ENCODE measurements at regions not wholly inside any gene's neighbourhood (a gene's known extent, or its start where the extent isn't known, plus 50 kb on each side); places are given as distances from the start of the nearest gene placed in this dataset.

DNA sequence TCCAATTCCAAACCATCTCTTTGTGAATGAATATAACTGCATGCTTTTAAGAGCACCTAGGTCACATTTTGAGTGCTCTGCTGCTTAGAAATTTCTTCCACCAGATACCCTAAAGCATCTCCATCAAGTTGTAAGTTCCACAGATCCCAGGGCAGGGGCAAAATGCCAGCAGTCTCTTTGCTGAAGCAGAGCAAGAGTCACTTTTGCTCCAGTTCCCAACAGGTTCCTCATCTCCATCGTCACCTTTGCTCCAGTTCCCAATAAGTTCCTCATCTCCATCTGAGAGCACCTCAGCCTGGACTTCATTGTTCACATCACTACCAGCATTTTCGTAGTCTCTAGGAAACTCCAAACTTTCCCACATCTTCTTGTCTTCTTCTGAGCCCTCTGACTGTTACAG is 116.7 kb upstream of the ALKAL2 start:
- TF ChIP-seq, protein P1, sequence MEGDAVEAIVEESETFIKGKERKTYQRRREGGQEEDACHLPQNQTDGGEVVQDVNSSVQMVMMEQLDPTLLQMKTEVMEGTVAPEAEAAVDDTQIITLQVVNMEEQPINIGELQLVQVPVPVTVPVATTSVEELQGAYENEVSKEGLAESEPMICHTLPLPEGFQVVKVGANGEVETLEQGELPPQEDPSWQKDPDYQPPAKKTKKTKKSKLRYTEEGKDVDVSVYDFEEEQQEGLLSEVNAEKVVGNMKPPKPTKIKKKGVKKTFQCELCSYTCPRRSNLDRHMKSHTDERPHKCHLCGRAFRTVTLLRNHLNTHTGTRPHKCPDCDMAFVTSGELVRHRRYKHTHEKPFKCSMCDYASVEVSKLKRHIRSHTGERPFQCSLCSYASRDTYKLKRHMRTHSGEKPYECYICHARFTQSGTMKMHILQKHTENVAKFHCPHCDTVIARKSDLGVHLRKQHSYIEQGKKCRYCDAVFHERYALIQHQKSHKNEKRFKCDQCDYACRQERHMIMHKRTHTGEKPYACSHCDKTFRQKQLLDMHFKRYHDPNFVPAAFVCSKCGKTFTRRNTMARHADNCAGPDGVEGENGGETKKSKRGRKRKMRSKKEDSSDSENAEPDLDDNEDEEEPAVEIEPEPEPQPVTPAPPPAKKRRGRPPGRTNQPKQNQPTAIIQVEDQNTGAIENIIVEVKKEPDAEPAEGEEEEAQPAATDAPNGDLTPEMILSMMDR (IDR thresholded peaks at IDR 0.05 in 4 of 5, conservative IDR thresholded peaks at IDR 0.05 in 1 of 5), result no peak
- TF ChIP-seq POLR2A (IDR thresholded peaks at IDR 0.05), result no peak

Measured in gastrocnemius medialis (tissue), 4 donors.